Fibroblast of skin of right biceps (primary cell): ENCODE measurements at regions not wholly inside any gene's neighbourhood (a gene's known extent, or its start where the extent isn't known, plus 50 kb on each side); places are given as distances from the start of the nearest gene placed in this dataset.

Experiments
- DNase-seq: peaks from one replicate; pipeline ENCODE4 v3.0.0-alpha.2; 2013

DNA sequence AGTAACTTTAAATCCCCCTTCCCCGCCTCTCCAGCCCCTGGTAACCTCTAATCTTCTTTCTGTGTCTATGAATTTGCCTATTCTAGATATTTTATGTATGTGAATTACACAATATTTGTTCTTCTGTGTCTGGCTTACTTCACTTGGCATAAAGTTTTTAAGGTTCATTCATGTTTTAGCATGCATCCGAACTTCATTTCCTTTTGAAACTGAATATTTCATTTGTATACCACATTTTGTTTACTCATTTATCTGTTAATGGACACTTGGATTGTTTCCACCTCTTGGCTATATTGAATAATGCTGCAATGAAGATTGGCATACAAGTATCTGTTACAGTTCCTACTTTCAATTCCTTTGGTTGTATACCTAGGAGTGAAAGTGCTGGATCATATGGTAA lies 205.3 kb downstream of the TM2D1 start:
- DNase-seq, result no peak

DNA sequence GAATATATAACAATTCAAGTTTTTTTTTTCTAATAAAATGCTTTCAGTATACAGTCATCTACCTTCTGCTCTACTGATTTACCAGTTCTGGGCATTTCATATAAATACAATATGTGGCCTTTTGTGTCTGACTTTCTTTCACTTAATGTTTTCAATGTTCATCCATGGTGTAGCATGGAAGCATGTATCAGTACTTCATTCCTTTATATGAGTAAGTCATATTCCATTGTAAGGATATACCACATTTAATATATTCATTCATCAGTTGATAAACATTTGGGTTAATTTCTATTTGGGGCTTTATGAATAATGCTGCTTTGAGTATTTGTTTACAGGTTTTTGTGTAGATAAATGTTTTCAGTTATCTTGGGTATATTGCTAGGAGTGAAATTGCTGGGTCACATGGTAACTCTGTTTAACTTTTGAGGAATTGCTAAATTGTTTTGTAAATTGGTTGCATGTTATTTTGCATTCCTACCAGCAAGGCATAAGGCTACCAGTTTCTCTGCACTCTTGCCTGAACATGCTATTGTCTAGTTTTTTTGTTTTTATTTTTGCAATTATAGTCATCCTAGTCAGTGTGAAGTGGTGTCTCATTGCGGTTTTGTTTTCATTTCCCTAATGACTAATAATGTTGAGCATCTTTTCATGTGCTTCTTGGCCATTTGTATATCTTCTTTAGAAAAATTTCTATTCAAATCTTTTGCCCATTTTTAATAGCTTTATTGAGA lies 206.1 kb downstream of the TM2D1 start:
- DNase-seq, result no peak

DNA sequence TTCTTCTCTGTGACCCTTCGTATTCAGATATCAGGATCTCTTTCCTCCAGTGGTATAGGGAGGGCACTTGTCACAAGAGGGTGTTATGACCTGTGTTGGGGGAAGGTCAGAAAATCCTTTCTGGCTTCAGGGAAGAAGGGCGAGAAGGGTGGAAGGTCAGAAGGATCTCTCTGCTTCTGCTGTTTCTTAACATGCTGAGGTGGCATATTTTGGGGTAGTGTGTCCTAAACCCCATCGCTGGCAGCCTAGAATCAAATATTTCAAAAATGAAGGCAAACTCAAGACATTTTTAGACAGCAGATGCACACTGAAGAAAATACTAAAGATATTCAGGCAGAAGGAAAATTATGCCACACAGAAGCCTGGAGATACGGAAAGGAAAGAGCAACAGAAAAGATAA lies 207.6 kb downstream of the TM2D1 start:
- no peak for DNase-seq

DNA sequence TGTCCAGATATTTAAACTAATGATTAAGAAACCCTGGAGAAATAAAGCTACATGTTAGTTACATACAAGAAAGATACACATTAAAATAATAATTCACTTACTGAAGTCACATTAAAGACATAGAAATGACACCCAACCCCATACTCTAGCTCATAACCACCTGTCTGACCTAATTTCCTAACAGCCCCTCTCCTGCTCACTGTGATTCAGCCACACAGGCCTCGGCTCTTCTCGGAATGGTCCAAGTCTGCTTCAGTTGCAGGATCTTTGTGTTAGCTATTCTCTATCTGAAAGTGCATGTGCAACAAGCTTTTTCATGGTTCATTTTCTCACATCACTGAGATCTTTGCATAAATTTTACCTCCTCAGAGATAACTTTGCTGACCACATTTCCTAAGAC lies 209.8 kb downstream of the TM2D1 start:
- no peak for DNase-seq
